GM23248 (cell line): ENCODE measurements at regions not wholly inside any gene's neighbourhood (a gene's known extent, or its start where the extent isn't known, plus 50 kb on each side); places are given as distances from the start of the nearest gene placed in this dataset.

Experiments
- DNase-seq: peaks from one replicate; pipeline ENCODE4 v3.0.0-alpha.2; 2015
- H2AFZ ChIP-seq: fragments of 200-600 bp; sonication (generic); 2 replicates; pipeline ENCODE4 v1.6.1; 2016; ENCODE audit warnings: antibody characterized with exemption
- H3F3A ChIP-seq: fragments of 200-600 bp; sonication (generic); 2 replicates; pipeline ENCODE4 v1.6.1; 2016; ENCODE audit warnings: mild to moderate bottlenecking, antibody characterized with exemption, mixed run types; ENCODE audit not compliant: insufficient read depth
- H3K27ac ChIP-seq: fragments of 200-600 bp; sonication (generic); 2 replicates; pipeline ENCODE4 v1.5.1; 2016; ENCODE audit warnings: mild to moderate bottlenecking
- H3K27me3 ChIP-seq: fragments of 200-600 bp; sonication (generic); replicated peaks from 2 replicates; pipeline ENCODE4 v1.6.1; 2016; ENCODE audit warnings: mild to moderate bottlenecking; ENCODE audit not compliant: insufficient read depth
- H3K36me3 ChIP-seq: fragments of 200-600 bp; sonication (generic); 2 replicates; pipeline ENCODE4 v1.6.1; 2016; ENCODE audit warnings: low read depth, mild to moderate bottlenecking
- H3K4me1 ChIP-seq: fragments of 200-600 bp; sonication (generic); 2 replicates; pipeline ENCODE4 v1.6.1; 2016; ENCODE audit warnings: mild to moderate bottlenecking; ENCODE audit not compliant: insufficient read depth
- H3K4me2 ChIP-seq: fragments of 200-600 bp; sonication (generic); one replicate; pipeline ENCODE4 v1.6.1; 2016; ENCODE audit warnings: mild to moderate bottlenecking; ENCODE audit not compliant: unreplicated experiment
- H3K4me3 ChIP-seq: fragments of 200-600 bp; sonication (generic); 2 replicates; pipeline ENCODE4 v1.5.1; 2016; ENCODE audit warnings: mild to moderate bottlenecking
- H3K79me2 ChIP-seq: fragments of 200-600 bp; sonication (generic); 2 replicates; pipeline ENCODE4 v1.6.1; 2016; ENCODE audit warnings: mild to moderate bottlenecking; ENCODE audit not compliant: insufficient read depth
- H3K9ac ChIP-seq: fragments of 200-600 bp; sonication (generic); 2 replicates; pipeline ENCODE4 v1.6.1; 2016; ENCODE audit warnings: mild to moderate bottlenecking
- H3K9me2 ChIP-seq: fragments of 200-600 bp; sonication (generic); 2 replicates; pipeline ENCODE4 v1.6.1; 2016; ENCODE audit warnings: mixed run types, mild to moderate bottlenecking, moderate library complexity; ENCODE audit not compliant: insufficient read depth
- H3K9me3 ChIP-seq: fragments of 200-600 bp; sonication (generic); one replicate; pipeline ENCODE4 v1.6.1; 2017; ENCODE audit warnings: low read depth
- H4K20me1 ChIP-seq: fragments of 200-600 bp; sonication (generic); 2 replicates; pipeline ENCODE4 v1.6.0; 2016; ENCODE audit not compliant: insufficient read depth
- EZH2 ChIP-seq: fragments of 200-600 bp; sonication (generic); IDR thresholded peaks from 2 replicates; pipeline ENCODE4 v1.6.1; 2018; ENCODE audit warnings: antibody characterized with exemption, mild to moderate bottlenecking; ENCODE audit not compliant: insufficient read depth, poor library complexity, severe bottlenecking
- EZH2phosphoT487 ChIP-seq: fragments of 200-600 bp; sonication (generic); IDR thresholded peaks from 2 replicates; pipeline ENCODE4 v1.6.1; 2018; ENCODE audit warnings: antibody characterized with exemption, moderate library complexity, mild to moderate bottlenecking, low read depth; ENCODE audit not compliant: insufficient read depth
- WGBS, 2 experiments: methylation state at CpG; one replicate each; pipeline ENCODE4 v1.1.6; 2015 to 2017; ENCODE audit warnings: low lambda C conversion rate in 2 of 2, low coverage in 1 of 2; ENCODE audit errors: missing lambda C conversion rate in 2 of 2; 5-methylcytosine and 5-hydroxymethylcytosine counted together
- in situ Hi-C: fragments of 300-500 bp; cut with MboI; formaldehyde crosslinking; loops from 2 replicates; pipeline ENCODE4 v1.15.0; 2020

DNA sequence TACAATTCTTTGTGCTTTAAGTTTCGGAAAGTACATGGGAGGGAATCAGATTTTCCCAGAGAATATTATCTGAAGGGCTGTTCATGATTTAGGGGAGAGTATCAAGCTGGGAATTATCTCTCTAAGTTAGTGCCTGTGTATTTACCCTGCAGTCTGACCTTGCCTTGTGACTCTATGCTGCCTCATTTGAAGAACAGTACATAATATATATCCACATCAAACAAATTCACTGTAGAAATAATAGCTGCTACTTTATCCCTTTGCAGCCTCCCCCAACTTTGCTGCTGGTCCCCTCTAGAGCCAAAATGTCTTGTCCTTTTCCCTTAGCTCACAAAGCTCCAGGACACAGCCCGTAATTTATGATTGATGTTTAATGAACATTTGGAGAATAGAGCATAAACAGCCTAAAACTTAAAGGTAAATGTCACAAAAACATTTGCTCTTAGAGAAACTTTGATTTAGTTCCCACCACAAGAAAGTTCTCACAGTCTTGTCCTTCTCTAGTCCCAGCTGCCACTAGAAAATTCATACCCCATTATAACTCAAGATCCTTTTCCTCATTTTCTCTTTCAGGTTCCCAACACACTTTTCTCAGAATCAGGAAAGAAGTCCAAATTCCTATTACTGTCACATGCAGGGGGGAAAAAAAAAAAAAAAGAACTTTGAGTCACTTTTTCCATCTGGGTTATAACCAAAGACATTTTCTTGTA, 1009.6 kb downstream of the FLRT2 start:
- H3K27me3 ChIP-seq, result no peaks in the 10 kb centered on the region
- H3K4me2 ChIP-seq, result no peak overlapping the region
- H3K9me2 ChIP-seq, result no peaks in the 10 kb centered on the region
- TF ChIP-seq EZH2 (no peak), EZH2phosphoT487 (no peak)
- H3K4me1 ChIP-seq, result no peaks in the 10 kb centered on the region
- H3K27ac ChIP-seq, result no peak overlapping the region
- 6 to 8% methylated on average over 2 of the region's 2 CpGs for WGBS, 2 experiments
- no peak for DNase-seq
- no peaks in the 10 kb centered on the region for H3K36me3 ChIP-seq
- no peak overlapping the region for H3K4me3 ChIP-seq
- in situ Hi-C loops, result no loop called here
- no peaks in the 10 kb centered on the region for H3K9me3 ChIP-seq
- no peak overlapping the region for H3K9ac ChIP-seq
- H4K20me1 ChIP-seq, result no peaks in the 10 kb centered on the region
- no peaks in the 10 kb centered on the region for H3F3A ChIP-seq
- no peak overlapping the region for H2AFZ ChIP-seq
- no peaks in the 10 kb centered on the region for H3K79me2 ChIP-seq

DNA sequence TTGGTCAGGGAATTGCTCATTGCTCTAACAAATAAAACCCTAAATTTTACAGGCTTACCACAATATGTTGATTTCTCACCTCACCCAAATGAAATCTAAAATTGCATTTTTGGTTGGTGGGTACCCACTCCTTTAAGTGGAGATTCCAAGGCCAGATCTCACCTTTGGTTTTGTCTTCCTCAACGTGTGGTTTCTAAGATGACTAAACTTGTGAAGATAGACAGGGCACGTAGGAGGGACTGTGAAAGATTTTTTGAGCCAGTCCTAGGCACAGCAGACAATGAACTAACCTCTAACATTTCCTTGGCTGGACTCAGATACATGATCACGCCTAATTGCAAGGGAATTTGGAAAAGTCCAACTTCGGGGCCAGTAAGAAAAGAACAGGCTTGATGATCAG, 1003.9 kb downstream of the FLRT2 start:
- H3K9me2 ChIP-seq, result no peaks in the 10 kb centered on the region
- H3F3A ChIP-seq, result no peaks in the 10 kb centered on the region
- H3K9me3 ChIP-seq, result peaks cover 3% of the 10 kb centered on the region
- H3K4me2 ChIP-seq, result no peak overlapping the region
- no peaks in the 10 kb centered on the region for H3K4me1 ChIP-seq
- H2AFZ ChIP-seq, result no peak overlapping the region
- 13 to 18% methylated on average over 4 of the region's 4 CpGs for WGBS, 2 experiments
- TF ChIP-seq EZH2phosphoT487 (no peak), EZH2 (no peak)
- no peak overlapping the region for H3K4me3 ChIP-seq
- H3K27ac ChIP-seq, result no peak overlapping the region
- H3K9ac ChIP-seq, result no peak overlapping the region
- H3K79me2 ChIP-seq, result no peaks in the 10 kb centered on the region
- in situ Hi-C loops, result no loop called here
- H3K27me3 ChIP-seq, result no peaks in the 10 kb centered on the region
- DNase-seq, result no peak
- H4K20me1 ChIP-seq, result no peaks in the 10 kb centered on the region
- no peaks in the 10 kb centered on the region for H3K36me3 ChIP-seq

DNA sequence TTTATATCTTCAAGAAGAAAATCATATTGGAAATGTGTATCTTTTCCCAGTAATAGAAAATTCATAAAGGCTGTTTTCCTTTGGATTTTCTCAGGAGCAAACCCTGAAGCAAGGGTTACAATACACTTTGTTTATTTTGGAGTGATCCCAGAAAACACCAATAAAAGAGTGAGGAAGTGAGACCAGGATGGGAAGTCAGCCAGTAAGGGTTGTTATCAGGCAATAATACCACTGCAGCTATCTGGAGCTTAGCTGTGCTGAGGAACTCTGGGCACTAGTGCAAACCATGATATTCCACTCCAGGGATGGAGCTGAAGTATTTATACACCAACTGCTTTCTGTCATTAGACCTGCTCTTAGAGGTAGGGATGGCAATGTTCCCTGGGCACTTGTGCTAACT, 1002.3 kb downstream of the FLRT2 start:
- H3K9me2 ChIP-seq, result no peaks in the 10 kb centered on the region
- H3F3A ChIP-seq, result no peaks in the 10 kb centered on the region
- H3K27me3 ChIP-seq, result no peaks in the 10 kb centered on the region
- no peak overlapping the region for H3K9ac ChIP-seq
- H3K79me2 ChIP-seq, result no peaks in the 10 kb centered on the region
- no peaks in the 10 kb centered on the region for H4K20me1 ChIP-seq
- H3K36me3 ChIP-seq, result no peaks in the 10 kb centered on the region
- no peak overlapping the region for H3K27ac ChIP-seq
- peaks cover 4% of the 10 kb centered on the region for H3K9me3 ChIP-seq
- no peak overlapping the region for H3K4me3 ChIP-seq
- no peak for DNase-seq
- TF ChIP-seq EZH2 (no peak), EZH2phosphoT487 (no peak)
- in situ Hi-C loops, result no loop called here
- no peaks in the 10 kb centered on the region for H3K4me1 ChIP-seq
- no peak overlapping the region for H3K4me2 ChIP-seq
- H2AFZ ChIP-seq, result no peak overlapping the region

DNA sequence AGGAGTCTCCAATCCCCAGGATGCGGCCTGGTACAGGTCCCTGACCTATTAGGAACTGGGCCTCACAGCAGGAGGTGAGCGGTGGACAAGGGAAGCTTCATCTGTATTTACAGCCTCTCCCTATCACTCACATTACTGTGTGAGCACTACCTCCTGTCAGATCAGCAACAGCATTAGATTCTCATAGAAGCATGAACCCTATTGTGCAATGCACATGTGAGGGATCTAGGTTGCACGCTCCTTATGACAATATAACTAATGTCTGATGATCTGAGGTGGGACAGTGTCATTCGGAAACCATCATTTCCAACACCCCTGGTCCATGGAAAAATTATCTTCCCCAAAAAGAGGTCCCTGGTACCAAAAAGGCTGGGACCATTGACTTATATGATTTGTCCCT, 1000.5 kb downstream of the FLRT2 start:
- Histone ChIP-seq H3K27me3 (no peaks in the 10 kb centered on the region), H3K36me3 (no peaks in the 10 kb centered on the region), H3K9ac (no peak overlapping the region), H2AFZ (no peak overlapping the region), H3K9me3 (peaks cover 4% of the 10 kb centered on the region), H4K20me1 (no peaks in the 10 kb centered on the region), H3F3A (no peaks in the 10 kb centered on the region), H3K9me2 (no peaks in the 10 kb centered on the region), H3K79me2 (no peaks in the 10 kb centered on the region), H3K4me3 (no peak overlapping the region), H3K4me1 (no peaks in the 10 kb centered on the region), H3K4me2 (no peak overlapping the region), H3K27ac (no peak overlapping the region)
- no peak for DNase-seq
- 32 to 37% methylated on average over 4 of the region's 4 CpGs for WGBS, 2 experiments
- in situ Hi-C loops, result no loop called here
- TF ChIP-seq EZH2phosphoT487 (no peak), EZH2 (no peak)

DNA sequence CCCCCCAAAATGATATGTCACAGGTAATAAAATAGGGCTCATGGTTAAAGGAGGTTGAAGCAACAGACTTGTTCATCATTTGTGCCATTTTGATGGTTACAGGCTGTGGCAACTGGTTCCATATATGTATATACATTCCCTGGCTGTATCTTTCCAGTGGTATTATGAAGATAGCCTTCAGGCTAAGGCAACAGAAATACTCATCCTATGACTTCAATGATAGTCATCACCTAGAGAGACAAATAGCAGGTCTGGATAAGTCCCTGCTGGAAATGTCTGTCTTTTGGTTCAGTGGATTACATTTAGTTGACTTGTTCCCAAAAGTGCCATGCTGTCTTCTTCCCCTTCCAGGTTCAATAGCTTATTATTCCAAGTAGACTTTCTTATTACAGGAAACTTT, 997.4 kb downstream of the FLRT2 start:
- Histone ChIP-seq H4K20me1 (no peaks in the 10 kb centered on the region), H3K27me3 (no peaks in the 10 kb centered on the region), H3F3A (no peaks in the 10 kb centered on the region), H3K4me1 (no peaks in the 10 kb centered on the region), H2AFZ (no peak overlapping the region), H3K9ac (no peak overlapping the region), H3K4me2 (no peak overlapping the region), H3K36me3 (no peaks in the 10 kb centered on the region), H3K9me2 (no peaks in the 10 kb centered on the region), H3K79me2 (no peaks in the 10 kb centered on the region), H3K9me3 (peaks cover 4% of the 10 kb centered on the region), H3K4me3 (no peak overlapping the region), H3K27ac (no peak overlapping the region)
- in situ Hi-C loops, result no loop called here
- no peak for DNase-seq
- TF ChIP-seq EZH2, result no peak
- TF ChIP-seq EZH2phosphoT487, result no peak
